GM18951 (cell line): ENCODE measurements at regions not wholly inside any gene's neighbourhood (a gene's known extent, or its start where the extent isn't known, plus 50 kb on each side); places are given as distances from the start of the nearest gene placed in this dataset.

Source experiments
- POLR2A ChIP-seq: IDR thresholded peaks from 4 replicates; pipeline ENCODE4 v1.6.1; 2011; ENCODE audit warnings: mild to moderate bottlenecking; ENCODE audit not compliant: insufficient read length, insufficient read depth; ENCODE audit errors: extremely low read depth
- in situ Hi-C: fragments of 300-500 bp; cut with MboI; formaldehyde crosslinking; loops from one replicate; pipeline ENCODE4 v1.12.0; 2022; ENCODE audit warnings: low sequenced_read_pairs, mixed read lengths, inconsistent platforms; ENCODE audit not compliant: unreplicated experiment

- TF ChIP-seq POLR2A, result no peak
Observed at GRCh38 chr13:106034201-106034600, 501.3 kb downstream of the EFNB2 start.

GRCh38 chr13:106033659-106034058 is 501.8 kb downstream of the EFNB2 start:
- no peak for TF ChIP-seq POLR2A
- in situ Hi-C loops, result no loop called here

More at GRCh38 chr13:106034201-106034600, 501.3 kb downstream of the EFNB2 start:
- in situ Hi-C loops, result no loop called here

GRCh38 chr13:106032441-106032840 is 503.0 kb downstream of the EFNB2 start:
- in situ Hi-C loops, result no loop called here

GRCh38 chr13:106029676-106030290 is 505.7 kb downstream of the EFNB2 start:
- TF ChIP-seq POLR2A, result no peak
- in situ Hi-C loops, result no loop called here

More at GRCh38 chr13:106032441-106032840, 503.0 kb downstream of the EFNB2 start:
- TF ChIP-seq POLR2A, result no peak

- no peak for TF ChIP-seq POLR2A
- in situ Hi-C loops, result no loop called here
Observed at GRCh38 chr13:106028911-106029310, 506.6 kb downstream of the EFNB2 start.

GRCh38 chr13:106011600-106011999 is 523.9 kb downstream of the EFNB2 start:
- no peak for TF ChIP-seq POLR2A
- in situ Hi-C loops, result no loop called here

- no peak for TF ChIP-seq POLR2A
- in situ Hi-C loops, result no loop called here
Observed at GRCh38 chr13:106010836-106011235, 524.6 kb downstream of the EFNB2 start.

GRCh38 chr13:106008540-106008939 is 526.9 kb downstream of the EFNB2 start:
- no peak for TF ChIP-seq POLR2A
- in situ Hi-C loops, result no loop called here

GRCh38 chr13:106007156-106007555 is 528.3 kb downstream of the EFNB2 start:
- in situ Hi-C loops, result no loop called here
- no peak for TF ChIP-seq POLR2A

GRCh38 chr13:106003651-106004050 is 531.8 kb downstream of the EFNB2 start:
- in situ Hi-C loops, result no loop called here
- no peak for TF ChIP-seq POLR2A

- in situ Hi-C loops, result no loop called here
- TF ChIP-seq POLR2A, result no peak
Observed at GRCh38 chr13:106001443-106001842, 534.0 kb downstream of the EFNB2 start.

GRCh38 chr13:105997581-105998550 is 537.6 kb downstream of the EFNB2 start:
- no peak for TF ChIP-seq POLR2A
- in situ Hi-C loops, result no loop called here

- no peak for TF ChIP-seq POLR2A
- in situ Hi-C loops, result no loop called here
Observed at GRCh38 chr13:105996391-105997025, 539.0 kb downstream of the EFNB2 start.
